GM10266 (cell line): ENCODE measurements at regions not wholly inside any gene's neighbourhood (a gene's known extent, or its start where the extent isn't known, plus 50 kb on each side); places are given as distances from the start of the nearest gene placed in this dataset.
"Not testable (repeated sequence)": the region's sequence is repeated elsewhere in the genome, so short reads cannot be mapped to it uniquely, and the experiment has no call there.

ENCODE experiments used
- DNase-seq: peaks from one replicate; pipeline ENCODE4 v3.0.0; 2012; ENCODE audit errors: extremely low spot score
- CTCF ChIP-seq: IDR thresholded peaks from 2 replicates; pipeline ENCODE4 v1.5.1; 2012; ENCODE audit warnings: mild to moderate bottlenecking, low read depth; ENCODE audit not compliant: control insufficient read depth, insufficient read depth; ENCODE audit errors: missing control alignments

DNA sequence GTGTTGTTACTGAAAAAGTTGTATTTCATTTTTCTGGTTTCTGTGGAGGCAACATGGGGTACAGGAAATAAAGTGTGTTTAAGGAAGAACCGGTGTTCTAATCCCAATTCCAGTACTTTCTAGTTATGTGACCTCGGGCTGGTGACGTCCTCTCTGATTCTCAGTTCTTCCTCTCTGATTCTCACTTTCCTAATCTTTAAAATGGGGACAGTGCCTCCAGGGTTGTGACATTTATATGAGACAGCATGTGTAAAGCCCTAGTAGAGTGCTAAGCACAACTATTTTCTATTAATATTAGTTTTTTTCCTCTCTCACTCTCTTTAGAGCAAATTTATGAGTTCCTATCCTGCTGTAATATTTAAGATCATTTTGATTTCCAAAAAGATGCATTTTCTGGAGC, 50.9 kb upstream of the PTPDC1 start:
- DNase-seq, result no peak
- no peak for TF ChIP-seq CTCF

DNA sequence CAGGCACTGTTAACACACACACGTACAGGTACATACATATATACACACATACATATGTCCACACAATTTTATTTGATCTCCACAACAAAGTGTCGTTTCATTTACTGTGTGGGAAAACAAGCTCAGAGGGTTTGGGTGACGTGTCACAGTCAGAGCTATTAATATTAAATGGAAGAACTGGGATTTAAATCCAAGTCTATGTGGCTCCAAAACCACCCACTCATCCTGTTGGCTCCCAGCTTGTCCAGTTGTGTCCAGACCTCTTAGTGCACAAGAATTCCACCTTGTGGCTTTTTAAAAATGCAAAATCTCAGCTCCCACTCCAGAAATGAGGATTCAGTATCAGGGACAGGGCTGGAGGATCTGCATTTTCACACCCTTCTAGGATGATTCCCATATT, 52.3 kb upstream of the PTPDC1 start:
- DNase-seq, result no peak

DNA sequence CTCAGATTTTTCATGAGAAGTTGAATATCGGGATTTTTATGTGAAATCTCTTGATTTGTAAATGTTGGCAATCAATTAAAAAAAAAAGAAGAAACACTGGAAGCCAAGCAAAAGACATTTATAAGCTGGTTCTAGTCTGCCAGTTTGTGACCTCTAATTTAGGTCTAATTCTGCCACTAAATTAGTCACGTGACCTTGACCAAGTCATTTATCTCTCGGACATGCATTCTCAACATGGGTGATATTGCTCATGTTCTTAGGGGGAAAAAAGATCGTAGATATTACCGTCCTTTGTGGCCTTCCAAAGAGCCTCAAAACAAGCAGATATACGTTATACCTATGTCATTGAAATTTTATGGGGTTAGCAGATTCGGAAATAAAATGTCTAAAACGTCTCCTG, 52.9 kb upstream of the PTPDC1 start:
- TF ChIP-seq CTCF, result no peak
- no peak for DNase-seq

More for the DNA sequence above, 52.3 kb upstream of the PTPDC1 start:
- no peak for TF ChIP-seq CTCF

DNA sequence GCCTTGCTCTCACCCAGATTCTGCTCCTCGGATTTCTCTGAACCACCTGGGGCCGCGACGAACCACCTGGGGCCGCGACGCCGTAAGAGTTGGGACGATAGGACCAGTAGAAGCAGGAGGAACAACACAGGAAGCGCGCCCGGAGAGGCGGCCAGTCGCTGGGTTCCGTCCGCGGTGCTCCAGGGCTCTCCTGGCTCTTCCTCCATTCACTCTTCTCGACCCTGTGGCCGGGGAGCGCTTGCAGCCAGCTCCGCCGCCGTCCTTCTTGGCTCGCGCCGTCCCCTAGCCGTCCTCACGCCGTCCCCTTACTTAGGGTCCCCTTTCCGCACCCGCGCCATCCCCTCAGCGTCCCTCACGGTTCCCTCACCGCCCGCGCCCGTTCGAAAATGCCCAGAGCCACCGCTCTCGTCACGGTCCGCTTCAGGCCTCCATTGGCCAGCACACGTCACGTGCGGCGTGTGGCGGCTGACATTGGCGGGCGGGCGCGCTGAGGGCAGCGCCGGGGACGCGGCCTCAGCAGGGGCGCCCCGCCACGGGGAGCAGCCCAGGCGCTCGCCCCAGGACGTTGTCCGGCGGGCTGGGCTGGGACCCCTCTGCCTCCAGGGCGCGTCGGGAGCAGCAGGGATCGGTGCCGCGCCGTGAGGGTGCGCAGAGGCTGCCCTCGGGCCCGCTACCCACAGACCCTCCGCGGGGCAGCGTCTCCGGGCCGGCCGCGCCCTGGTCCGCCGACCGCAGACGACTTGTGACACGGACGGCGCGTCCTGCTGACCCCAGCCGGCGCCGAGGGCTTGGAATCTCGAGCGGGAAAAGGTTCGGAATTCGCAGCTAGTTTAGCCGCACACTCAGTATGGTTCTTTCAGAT, 53.7 kb upstream of the PTPDC1 start:
- TF ChIP-seq CTCF, result no peak
- DNase-seq, result peak; percentile 89

- DNase-seq, result peak; percentile 7
- no peak for TF ChIP-seq CTCF
Measured at GRCh38 chr9:94029932-94030317, 54.3 kb upstream of the PTPDC1 start.

GRCh38 chr9:94026816-94027215, 57.4 kb upstream of the PTPDC1 start:
- no peak for TF ChIP-seq CTCF
- DNase-seq, result no peak

- DNase-seq, result not testable (repeated sequence)
Measured at GRCh38 chr9:94022476-94022875, 61.8 kb upstream of the PTPDC1 start.

GRCh38 chr9:94020836-94021235, 63.4 kb upstream of the PTPDC1 start:
- DNase-seq, result not testable (repeated sequence)
